Endothelial cell (in vitro differentiated cells): ENCODE measurements at regions not wholly inside any gene's neighbourhood (a gene's known extent, or its start where the extent isn't known, plus 50 kb on each side); places are given as distances from the start of the nearest gene placed in this dataset.

Experiments used
- DNase-seq: peaks from one replicate; pipeline ENCODE4 v3.0.0; 2021; ENCODE audit warnings: low spot score
- H3K27ac Mint-ChIP-seq: one replicate; pipeline ENCODE4 v1.8.0; 2021; ENCODE audit warnings: mixed read lengths, inconsistent platforms; ENCODE audit not compliant: unreplicated experiment
- H3K27me3 Mint-ChIP-seq: one replicate; pipeline ENCODE4 v1.8.0; 2021; ENCODE audit warnings: mild to moderate bottlenecking, moderate library complexity, mixed read lengths, inconsistent platforms; ENCODE audit not compliant: unreplicated experiment
- H3K36me3 Mint-ChIP-seq: one replicate; pipeline ENCODE4 v1.8.0; 2021; ENCODE audit warnings: mild to moderate bottlenecking, low read depth, mixed read lengths, inconsistent platforms; ENCODE audit not compliant: unreplicated experiment
- H3K4me1 Mint-ChIP-seq: one replicate; pipeline ENCODE4 v1.8.0; 2021; ENCODE audit warnings: mild to moderate bottlenecking, mixed read lengths, inconsistent platforms; ENCODE audit not compliant: unreplicated experiment
- H3K4me3 Mint-ChIP-seq: one replicate; pipeline ENCODE4 v1.8.0; 2021; ENCODE audit warnings: mild to moderate bottlenecking, mixed read lengths, inconsistent platforms; ENCODE audit not compliant: unreplicated experiment
- H3K9me3 Mint-ChIP-seq: one replicate; pipeline ENCODE4 v1.8.0; 2021; ENCODE audit warnings: mixed read lengths, inconsistent platforms; ENCODE audit not compliant: unreplicated experiment
- CTCF ChIP-seq: fragments of 200-600 bp; sonication (generic); IDR thresholded peaks from one replicate; pipeline ENCODE4 v1.5.0; 2021; ENCODE audit warnings: antibody characterized with exemption; ENCODE audit not compliant: unreplicated experiment

DNA sequence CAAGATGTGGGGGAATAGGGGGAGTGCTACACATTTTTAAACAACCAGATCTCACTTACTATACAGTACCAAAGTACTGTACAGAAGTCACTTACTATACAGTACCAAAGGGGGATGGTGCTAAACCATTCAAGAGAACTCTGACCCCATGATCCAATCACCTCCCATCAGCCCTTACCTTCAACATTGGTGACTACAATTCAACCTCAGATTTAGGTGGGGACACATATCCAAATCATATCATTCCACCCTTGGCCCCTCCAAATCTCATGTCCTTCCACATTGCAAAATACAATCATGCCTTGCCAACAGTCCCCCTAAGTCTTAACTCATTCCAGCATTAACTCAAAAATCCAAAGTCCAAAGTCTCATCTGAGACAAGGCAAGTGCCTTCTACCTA, 49.9 kb upstream of the CD2AP start:
- Mint-ChIP-seq H3K9me3 (no peaks in the 10 kb centered on the region), H3K27ac (no peak overlapping the region), H3K27me3 (peaks cover 2% of the 10 kb centered on the region), H3K4me1 (no peaks in the 10 kb centered on the region), H3K36me3 (peaks cover 4% of the 10 kb centered on the region), H3K4me3 (no peak overlapping the region)
- TF ChIP-seq CTCF: no peak
- no peak for DNase-seq
